GM18858 (cell line): ENCODE measurements at regions not wholly inside any gene's neighbourhood (a gene's known extent, or its start where the extent isn't known, plus 50 kb on each side); places are given as distances from the start of the nearest gene placed in this dataset.
A peak's percentile ranks its signal among the peaks of the same experiment; 100 is the strongest.
"Not testable (repeated sequence)": the region's sequence is repeated elsewhere in the genome, so short reads cannot be mapped to it uniquely, and the experiment has no call there.

Source experiments
- ATAC-seq: cut with Tn5 transposase; IDR thresholded peaks from one replicate; pipeline ENCODE4 v1.9.1; 2021; ENCODE audit not compliant: unreplicated experiment

- ATAC-seq = peak; percentile 92
These were observed 187.7 kb downstream of the SATB1 start for GRCh38 chr3:18237251-18238005.

DNA sequence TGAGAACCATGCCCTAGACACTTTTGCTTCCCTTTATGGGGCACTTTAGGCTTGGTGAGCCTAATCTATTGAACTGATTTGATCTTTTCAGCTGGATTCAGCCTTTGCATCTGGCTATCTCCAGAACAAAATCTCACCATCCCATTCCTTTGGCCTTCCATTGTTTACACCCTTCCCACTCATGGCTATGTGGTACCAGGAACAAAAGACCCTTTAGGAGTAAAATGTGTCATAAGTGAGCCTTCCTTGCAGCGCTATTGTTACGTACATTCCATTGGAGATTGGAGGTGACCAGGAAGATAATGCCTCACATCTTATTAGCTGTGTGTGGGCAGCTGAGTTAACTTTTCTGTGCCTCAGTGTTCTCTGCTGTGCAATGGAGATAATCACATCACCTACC, 188.4 kb downstream of the SATB1 start:
- ATAC-seq = no peak

DNA sequence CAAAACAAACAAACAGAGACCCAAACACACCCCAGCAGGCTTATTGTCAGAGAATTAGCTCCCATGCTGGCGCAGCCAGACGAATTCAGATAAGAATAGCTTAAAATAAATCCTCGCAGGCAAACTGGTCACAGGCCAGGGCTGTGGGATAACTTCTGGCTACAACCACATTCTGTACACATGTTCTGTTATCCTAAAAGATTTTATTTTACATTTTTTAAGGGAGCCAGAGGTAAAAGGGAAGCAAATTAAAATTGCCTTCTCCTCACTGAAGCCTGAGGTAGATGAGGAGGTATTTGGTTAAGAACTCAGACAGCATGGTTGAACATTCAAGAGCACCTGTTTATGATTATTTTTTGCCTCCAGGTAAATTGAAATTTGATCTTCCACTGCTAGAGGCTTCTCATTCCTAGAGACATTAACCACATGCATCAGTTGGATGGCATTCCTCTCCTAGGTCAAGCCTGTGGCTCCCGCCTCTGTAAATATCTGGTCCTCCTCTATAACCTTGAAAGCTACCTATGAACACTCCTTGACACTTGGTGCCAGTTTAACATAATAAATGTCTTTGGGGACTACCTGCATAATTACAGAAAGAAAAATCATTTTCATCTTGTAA, 190.3 kb downstream of the SATB1 start:
- ATAC-seq = no peak

- no peak for ATAC-seq
These were observed 191.0 kb downstream of the SATB1 start for GRCh38 chr3:18233987-18234716.

GRCh38 chr3:18232317-18232716, 192.8 kb downstream of the SATB1 start:
- ATAC-seq = no peak

DNA sequence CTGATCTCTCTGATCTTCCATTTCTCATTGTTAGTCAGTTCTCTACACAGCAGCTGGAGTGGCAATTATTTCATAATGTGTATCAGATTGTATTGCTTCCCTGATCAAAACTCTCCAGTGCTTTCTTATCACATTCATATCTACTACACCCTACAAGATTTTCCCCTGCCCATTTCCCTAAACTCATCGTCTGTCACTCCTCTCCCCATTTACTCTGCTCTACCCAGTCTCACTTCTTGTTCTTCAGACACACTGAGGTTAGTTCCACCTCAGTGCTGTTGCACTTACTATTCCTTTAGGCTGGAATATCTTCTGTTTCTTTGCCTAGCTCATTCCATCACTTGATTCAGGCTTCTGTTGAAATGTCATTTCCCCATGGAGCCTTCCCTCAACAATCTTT, 197.1 kb downstream of the SATB1 start:
- no peak for ATAC-seq

GRCh38 chr3:18225709-18226108, 199.4 kb downstream of the SATB1 start:
- no peak for ATAC-seq

DNA sequence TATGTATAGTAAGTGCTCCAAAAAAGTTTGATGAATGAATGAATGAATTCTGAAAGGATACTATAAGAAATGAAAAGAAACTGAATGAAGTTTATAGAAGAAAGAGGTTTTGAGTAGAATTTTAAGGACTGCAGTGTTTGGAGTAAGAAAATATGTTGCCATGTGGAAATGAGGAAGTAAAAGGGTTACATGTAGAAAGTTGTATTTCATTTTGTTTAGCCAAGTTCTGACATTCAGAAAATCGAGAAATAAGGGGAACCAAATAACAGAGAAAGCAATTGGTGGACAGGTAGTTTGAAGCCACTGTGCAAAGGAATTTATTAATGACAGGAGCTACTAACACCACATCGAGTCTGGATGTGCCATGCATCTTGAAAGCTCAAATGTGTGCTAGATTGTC, 200.7 kb downstream of the SATB1 start:
- no peak for ATAC-seq

DNA sequence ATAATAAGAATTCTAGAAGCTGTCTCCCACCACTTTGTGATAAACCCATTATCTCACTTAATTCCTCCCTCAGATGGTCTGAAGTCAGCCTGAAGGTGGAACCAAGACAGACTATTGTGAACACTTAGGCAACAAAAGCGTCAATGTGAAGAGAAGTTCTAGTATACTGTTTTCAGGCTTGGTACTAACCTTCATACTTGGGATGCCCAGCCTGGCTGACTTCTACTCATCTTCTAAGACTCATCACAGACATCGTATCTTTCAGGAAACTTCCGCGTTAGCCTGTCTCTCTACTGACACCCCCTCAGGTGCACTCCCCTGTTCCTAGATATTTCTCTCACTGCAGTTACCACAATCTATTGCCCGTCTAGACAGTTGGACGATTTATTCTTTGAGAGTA, 201.2 kb downstream of the SATB1 start:
- peak; percentile 21 for ATAC-seq

DNA sequence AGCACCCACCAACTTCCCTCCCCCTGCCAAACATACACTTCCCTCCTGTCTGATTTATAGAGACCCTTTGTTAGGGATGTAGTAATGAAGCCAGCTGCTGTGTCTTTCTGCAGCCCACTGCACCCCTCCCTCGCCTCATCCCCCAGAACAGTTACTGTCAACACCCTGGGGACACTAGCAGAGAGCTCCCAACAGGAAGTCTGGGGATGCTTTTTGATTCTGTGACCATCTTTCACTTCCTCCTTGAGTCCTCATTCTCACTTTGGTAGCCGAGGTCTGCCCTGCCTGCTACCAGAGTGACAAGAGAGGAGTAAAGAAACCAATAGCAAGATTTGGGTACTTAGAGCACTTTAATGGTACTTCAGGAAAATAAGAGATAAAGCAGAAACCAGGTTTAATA, 201.6 kb downstream of the SATB1 start:
- peak; percentile 98 for ATAC-seq

DNA sequence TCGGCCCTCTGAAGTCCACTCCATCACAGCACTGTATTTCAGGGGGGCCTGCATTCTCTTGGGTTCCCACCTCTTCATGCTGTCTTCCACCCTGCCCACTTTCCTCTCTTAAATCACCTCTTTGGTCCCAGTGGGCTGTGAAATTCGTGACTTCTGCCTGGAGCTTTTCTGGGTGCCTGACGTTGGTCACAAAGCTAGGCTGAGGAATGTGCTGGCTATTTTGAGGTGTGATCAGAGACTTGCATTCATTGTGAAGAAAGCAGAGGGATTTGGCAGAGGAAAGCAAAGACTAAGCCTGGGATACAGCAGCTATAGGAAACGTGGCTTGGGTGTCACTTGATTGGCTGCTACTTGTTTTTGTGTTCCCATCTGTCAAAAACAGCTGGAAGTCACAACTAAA, 202.5 kb downstream of the SATB1 start:
- no peak for ATAC-seq

GRCh38 chr3:18217507-18218174, 207.5 kb downstream of the SATB1 start:
- ATAC-seq = peak; percentile 35

GRCh38 chr3:18216996-18217395, 208.1 kb downstream of the SATB1 start:
- no peak for ATAC-seq

GRCh38 chr3:18215639-18216038, 209.5 kb downstream of the SATB1 start:
- ATAC-seq = no peak

DNA sequence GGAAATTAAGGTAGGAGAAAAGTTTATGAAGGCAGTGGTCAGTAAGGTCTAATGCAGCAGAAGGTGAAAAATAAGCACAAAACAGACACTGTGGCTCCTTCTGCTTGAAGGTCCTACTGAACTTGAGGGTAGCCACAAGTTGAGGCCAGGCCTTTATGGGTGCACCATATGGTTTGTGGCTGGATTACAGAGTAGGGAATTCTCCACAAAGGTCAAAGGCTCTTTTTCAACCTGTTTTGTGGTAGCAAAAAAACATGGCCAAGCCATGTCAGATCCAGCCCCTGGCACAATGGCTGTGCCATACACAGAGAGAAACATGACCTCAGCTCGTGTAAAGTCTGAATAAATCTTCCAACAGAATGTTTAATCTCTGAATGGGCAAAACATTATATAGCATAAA, 214.0 kb downstream of the SATB1 start:
- ATAC-seq = no peak

DNA sequence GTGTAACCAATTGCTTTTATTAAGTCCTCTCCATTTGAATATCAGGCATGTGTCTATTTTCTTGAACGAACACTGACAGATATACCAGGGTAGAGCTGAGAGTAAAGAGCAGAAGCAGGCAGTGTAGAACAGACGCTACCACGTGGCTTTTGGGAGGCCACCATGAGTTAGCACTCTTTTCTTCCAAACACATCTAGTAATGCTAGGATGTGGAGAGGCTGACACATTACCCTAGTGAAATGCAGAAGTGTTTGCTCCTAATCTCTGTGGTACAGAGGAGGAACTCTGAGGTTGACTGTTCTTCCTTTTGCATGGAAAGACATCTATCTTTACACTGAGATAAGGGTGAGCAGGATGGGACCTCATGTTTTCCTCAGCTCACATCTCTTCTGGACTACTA, 216.3 kb downstream of the SATB1 start:
- ATAC-seq = no peak

- no peak for ATAC-seq
These were observed 217.0 kb downstream of the SATB1 start for GRCh38 chr3:18208091-18208490.

GRCh38 chr3:18207226-18207625, 217.9 kb downstream of the SATB1 start:
- ATAC-seq = no peak

DNA sequence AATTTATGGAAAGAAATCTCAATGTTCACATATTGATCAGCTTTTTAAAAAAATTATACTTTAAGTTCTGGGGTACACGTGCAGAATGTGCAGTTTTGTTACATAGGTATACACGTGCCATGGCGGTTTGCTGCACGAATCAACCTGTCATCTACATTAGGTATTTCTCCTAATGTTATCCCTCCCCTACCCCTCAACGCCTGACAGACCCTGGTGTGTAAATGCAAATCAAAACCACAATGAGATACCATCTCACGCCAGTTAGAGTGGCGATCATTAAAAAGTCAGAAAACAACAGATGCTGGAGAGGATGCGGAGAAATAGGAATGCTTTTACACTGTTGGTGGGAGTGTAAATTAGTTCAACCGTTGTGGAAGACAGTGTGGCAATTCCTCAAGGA, 219.4 kb downstream of the SATB1 start:
- not testable (repeated sequence) for ATAC-seq

- no peak for ATAC-seq
These were observed 223.8 kb downstream of the SATB1 start for GRCh38 chr3:18201315-18201714.

DNA sequence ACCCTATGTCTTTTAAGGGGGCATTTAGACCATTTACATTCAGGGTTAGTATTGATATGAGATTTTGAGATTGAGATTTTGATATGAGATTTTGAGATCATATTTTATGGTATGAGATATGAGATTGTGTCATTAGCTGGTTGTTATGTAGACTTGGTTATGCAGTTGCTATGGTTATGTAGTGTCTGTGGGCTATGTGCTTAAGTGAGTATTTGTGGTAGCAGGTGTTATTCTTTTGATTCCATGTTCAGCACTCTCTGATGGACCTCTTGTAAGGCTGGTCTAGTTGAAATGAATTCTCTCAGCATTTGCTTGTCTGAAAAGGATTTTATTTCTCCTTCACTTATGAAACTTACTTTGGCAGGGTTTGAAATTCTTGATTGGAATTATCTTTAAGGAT, 225.4 kb downstream of the SATB1 start:
- ATAC-seq = no peak

- ATAC-seq = no peak
These were observed 229.3 kb downstream of the SATB1 start for GRCh38 chr3:18195836-18196235.
